ENCODE measurements at regions not wholly inside any gene's neighbourhood (a gene's known extent, or its start where the extent isn't known, plus 50 kb on each side); places are given as distances from the start of the nearest gene placed in this dataset.

- DNase-seq (ENCODE audit: extremely low read depth, low read depth) = no peak
Measured at GRCh38 chr3:193187070-193187722, 53.8 kb upstream of the PLAAT1 start.

DNA sequence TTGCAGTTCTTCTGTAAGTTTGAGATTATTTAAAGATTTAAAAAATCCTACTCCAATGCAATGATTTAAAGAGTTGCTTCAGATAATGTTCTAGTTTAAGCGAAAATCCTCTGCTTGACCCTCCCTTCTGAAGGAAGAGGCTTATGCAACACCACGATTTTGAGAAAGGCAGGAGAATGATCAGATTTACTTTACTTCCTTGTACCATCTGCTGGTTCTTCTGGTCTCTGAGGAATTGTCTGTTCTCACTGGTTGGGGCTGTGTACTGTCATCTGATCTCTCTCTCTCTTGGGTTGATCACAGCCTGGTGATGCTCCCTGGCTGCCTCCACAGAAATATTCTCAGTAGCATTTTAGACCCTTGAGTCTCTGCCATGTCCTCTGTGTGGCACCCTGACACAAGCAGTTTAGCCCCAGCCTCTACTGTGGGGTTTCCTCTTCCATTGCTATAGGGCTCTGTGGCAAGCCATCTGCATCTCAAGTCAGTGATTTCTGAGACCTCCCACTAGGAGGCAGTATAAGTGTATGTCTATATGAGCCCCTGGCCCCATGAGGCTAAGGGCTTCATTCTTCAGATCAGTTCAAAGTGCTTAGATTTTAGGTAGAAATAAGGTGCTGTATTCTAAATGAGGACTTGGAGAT lies 50.8 kb upstream of the PLAAT1 start:
- peak; percentile 3 for DNase-seq (ENCODE audit: extremely low read depth, low read depth)
